ENCODE measurements at regions not wholly inside any gene's neighbourhood (a gene's known extent, or its start where the extent isn't known, plus 50 kb on each side); places are given as distances from the start of the nearest gene placed in this dataset.
A peak's percentile ranks its signal among the peaks of the same experiment; 100 is the strongest.
"Not testable (repeated sequence)": the region's sequence is repeated elsewhere in the genome, so short reads cannot be mapped to it uniquely, and the experiment has no call there.

DNA sequence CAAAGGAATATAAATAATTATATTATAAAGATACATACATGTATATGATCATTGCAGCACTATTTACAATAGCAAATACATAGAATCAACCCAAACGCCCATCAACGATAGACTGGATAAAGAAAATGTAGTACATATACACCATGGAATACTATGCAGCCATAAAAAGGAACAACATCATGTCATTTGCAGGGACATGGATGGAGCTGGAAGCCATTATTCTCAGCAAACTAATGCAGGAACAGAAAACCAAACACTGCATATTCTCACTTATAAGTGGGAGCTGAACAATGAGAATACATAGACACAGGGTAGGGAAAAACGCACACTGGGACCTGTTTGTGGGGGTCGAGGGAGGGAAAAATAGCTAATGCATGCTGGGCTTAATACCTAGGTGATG lies 120.9 kb upstream of the ZCCHC13 start:
- not testable (repeated sequence) for ATAC-seq; DNase-seq (ENCODE audit: low spot score)

DNA sequence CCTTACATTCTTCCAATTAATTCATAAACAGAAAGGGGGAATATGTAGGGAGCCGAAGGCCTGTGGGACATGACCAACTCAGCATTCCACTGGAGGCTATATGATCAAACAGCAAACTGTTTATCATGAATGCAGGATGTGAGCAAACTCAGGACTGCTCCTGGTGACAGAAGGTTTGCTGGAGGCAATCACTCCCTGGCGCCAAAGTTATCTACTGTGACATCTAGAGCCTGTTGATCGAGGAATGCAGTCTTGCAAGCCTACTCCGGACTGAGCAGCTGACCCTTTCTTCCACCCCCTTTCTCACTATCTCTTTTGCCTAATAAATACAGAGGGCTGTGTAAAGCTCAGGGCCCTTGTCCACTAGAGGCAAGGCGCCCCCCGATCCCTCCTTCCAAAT lies 122.0 kb upstream of the ZCCHC13 start:
- intact Hi-C loops (cut with DNase I); DNase-seq (ENCODE audit: low spot score); ATAC-seq: not testable (repeated sequence)

More for the DNA sequence above, 120.9 kb upstream of the ZCCHC13 start:
- intact Hi-C loops (cut with DNase I), result not testable (repeated sequence)

DNA sequence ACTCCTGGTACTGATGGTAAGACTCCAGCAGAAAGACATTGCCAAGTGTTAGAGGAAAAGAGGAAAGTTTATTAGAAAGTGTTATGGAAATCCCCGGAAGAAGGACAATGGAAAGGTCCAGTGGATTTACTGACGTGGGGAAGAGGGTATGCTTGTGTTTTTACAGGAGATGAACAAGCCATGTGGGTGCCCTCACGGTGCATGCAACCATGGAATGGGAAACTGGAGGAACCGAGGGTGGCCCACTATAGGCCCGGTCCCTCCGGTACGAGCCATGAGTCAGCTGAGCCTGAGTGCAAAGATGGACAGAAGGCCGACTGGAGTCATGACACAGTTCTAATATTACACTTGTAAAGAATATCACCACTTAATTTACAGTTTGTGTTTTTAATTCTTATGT lies 123.3 kb upstream of the ZCCHC13 start:
- no peak for DNase-seq (ENCODE audit: low spot score)
- ATAC-seq, result no peak
- intact Hi-C loops (cut with DNase I), result no loop called here

DNA sequence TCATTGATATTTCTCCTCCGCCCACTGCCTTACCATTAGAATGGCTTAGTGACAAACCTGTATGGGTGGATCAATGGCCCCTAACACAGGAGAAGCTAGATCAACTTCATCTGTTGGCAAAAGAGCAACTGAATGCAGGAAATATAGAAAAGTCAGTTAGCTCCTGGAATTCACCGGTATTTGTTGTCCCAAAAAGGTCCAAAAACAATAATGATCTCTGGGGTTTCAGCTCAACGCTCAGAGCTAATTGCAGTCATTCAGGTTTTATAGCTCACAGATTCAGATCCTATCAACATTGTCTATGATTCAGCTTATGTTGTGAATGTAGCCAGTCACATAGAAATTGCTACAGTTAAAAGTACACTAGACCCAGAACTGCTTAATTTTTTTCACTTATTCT lies 124.0 kb upstream of the ZCCHC13 start:
- intact Hi-C loops (cut with DNase I), result no loop called here
- no peak for DNase-seq (ENCODE audit: low spot score)
- ATAC-seq, result no peak

DNA sequence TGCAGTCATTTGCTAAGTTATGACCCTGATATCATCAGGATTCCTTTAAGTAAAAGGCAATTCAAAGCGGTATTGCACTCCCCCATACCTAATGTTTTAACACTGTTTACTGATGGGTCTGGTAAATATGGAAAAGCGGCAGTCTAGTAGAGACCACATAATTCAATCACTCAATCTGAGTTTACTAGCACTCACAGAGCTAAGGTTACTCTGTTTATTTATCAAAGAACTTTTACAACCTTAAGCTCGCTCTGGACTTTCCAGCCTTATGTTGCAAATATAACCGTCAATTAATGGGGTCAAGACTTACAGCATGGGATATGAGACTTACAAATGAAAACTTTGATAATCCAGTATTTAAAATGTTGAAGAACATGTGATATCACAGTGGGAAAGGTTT lies 124.5 kb upstream of the ZCCHC13 start:
- DNase-seq (ENCODE audit: low spot score), result no peak
- intact Hi-C loops (cut with DNase I), result no loop called here
- no peak for ATAC-seq

DNA sequence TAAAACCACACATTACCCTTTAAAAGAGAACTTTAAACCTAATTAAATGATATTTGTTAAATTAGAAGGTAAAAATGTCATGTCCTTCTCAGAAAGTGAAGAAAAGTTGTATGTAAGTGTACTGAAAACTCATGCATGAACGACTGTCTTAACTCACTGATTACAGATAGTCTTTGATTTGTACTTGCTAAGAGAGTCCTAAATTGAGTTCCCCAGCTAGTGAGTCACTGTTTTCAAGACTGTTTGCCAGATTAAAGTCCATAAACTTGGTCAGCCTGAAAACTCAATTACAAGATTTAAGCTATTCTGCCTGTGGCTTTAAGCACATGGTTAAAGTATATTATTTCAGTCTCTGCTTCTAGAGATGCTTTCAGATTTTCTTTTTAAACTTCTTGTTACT lies 124.9 kb upstream of the ZCCHC13 start:
- ATAC-seq (no peak), DNase-seq (ENCODE audit: low spot score) (no peak)
- intact Hi-C loops (cut with DNase I), result no loop called here

DNA sequence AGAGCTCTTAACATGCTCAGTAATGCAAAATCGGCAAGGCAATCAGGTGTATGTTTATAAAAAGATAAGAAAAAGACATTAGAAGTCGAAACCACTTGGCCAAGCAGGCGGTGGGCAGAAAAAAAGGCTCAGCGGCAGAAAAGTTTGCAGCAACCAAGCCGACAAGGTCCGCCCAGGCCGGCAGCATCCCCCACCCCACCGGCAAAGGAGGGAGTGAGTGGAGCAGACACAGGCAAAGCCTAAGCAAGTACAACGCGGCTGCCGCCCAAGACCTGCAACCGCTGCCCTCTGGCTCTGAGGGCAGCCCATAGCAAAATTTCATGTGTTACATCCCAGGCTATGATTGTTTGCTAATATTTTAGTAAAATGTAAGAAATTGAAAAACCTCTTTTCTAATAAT lies 125.4 kb upstream of the ZCCHC13 start:
- DNase-seq (ENCODE audit: low spot score) (no peak), ATAC-seq (no peak)
- intact Hi-C loops (cut with DNase I), result no loop called here

DNA sequence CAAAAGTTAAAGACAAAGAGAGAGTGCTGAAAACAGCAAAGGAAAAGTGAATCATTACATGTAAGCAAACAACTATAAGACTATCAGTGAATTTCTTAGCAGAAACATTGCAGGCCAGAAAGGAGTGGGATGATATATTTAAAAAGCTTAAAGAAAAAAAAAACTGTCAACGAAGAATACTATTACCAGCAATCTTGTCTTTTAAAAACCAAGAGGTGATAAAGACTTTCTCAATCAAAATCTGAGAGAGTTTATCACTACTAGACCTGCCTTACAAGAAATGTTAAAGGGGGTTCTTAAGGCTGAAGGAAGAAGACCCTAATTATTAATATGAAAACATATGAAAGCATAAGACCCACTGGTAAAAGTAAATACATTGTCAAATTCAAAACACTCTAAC lies 132.5 kb upstream of the ZCCHC13 start:
- DNase-seq (ENCODE audit: low spot score) (no peak), ATAC-seq (no peak)
- intact Hi-C loops (cut with DNase I), result no loop called here

DNA sequence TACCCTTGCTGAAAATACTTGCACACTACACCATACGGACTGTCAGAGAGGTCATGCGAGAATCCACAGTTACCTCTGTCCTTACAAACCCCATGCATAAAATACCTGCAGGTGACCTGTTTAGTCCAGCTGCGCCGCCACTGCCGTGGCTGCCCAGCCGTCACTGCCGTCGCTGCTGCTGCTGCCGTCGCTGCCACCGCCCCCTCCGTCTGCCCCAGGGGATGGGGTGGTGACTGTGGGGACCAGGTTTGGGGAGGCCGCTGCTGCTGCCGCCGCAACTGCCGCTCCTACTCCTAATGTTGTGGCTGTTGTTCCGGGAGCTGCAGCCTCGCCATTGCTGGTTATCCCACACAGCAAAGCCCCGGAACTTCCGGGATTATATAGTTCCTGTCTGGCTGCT lies 141.8 kb upstream of the ZCCHC13 start:
- intact Hi-C loops (cut with DNase I), result no loop called here
- ATAC-seq (no peak), DNase-seq (ENCODE audit: low spot score) (no peak)

DNA sequence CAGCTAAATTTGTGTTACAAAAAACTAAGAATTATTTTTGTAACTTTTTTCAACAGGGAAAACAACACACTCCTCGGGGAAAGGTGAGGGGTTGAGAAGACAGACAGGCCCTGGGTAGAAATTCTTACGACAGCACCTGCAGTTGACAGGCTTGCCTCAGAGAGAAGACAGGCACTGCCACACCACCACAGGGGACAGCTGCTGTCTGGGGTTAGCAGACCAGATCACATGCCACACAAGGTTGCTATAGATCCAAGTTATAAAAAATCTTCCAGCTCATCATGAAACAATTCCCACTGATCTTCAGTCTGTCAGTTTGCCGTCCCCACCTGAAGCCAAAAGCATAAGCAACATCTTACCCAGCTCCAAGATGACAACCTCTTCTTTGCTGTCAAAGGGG lies 143.2 kb upstream of the ZCCHC13 start:
- ATAC-seq, result no peak
- DNase-seq (ENCODE audit: low spot score), result no peak
- intact Hi-C loops (cut with DNase I), result no loop called here

DNA sequence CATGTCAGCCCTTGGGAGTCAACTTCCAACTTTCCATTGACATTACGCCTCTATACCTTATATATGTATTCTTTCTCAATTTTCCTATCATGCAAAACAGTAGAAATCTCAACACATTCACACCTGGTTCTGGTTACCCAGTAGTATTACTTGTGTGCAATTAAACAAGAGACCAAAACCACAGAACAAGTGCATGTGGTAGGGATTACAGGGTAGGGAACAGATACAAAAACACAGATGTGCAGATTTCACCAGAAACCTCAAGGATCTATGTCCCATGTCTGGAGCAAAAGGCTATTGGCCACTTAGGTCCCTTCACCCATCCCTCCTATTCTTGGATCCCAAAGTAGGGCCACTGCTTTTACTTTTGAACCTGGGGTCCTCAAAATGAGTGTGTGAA lies 143.6 kb upstream of the ZCCHC13 start:
- no peak for ATAC-seq
- DNase-seq (ENCODE audit: low spot score), result no peak
- intact Hi-C loops (cut with DNase I), result no loop called here

DNA sequence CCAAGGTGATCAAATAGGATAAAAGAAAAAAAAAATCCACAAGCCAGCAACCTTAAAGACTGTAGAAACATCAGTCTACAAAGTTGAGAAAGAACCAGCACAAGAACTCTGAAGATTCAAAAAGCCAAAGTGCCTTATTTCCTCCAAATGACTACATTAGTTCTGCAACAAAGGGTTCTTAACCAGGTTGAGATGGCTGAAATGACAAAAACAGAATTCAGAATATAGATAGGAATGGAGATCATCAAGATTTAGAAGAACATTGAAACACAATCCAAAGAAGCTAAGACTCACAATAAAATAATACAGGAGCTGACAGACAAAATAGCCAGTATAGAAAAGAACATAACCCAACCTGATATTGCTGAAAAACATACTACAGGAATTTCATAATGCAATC lies 156.5 kb upstream of the ZCCHC13 start:
- no peak for DNase-seq (ENCODE audit: low spot score)
- intact Hi-C loops (cut with DNase I), result no loop called here
- ATAC-seq, result no peak

DNA sequence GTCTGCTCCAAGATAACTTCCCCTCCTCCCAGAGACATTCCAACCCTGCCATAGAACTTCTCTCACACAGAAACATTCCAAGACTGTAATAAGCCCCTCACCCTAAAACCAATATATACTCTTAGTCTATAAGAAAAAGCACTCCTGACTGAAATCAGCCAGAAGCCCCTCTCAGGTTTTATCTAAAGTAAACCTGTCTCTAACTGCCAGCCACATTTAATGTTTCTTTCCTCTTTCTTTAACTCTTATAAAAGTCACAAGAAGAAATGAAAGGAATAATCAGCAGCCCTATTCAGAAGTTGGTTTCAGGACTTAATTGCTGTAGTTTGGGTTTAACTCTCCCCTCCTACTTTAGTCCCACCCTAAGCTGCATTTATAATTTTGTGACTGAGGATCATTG lies 165.0 kb upstream of the ZCCHC13 start:
- ATAC-seq (no peak), DNase-seq (ENCODE audit: low spot score) (no peak)
- intact Hi-C loops (cut with DNase I), result no loop called here

DNA sequence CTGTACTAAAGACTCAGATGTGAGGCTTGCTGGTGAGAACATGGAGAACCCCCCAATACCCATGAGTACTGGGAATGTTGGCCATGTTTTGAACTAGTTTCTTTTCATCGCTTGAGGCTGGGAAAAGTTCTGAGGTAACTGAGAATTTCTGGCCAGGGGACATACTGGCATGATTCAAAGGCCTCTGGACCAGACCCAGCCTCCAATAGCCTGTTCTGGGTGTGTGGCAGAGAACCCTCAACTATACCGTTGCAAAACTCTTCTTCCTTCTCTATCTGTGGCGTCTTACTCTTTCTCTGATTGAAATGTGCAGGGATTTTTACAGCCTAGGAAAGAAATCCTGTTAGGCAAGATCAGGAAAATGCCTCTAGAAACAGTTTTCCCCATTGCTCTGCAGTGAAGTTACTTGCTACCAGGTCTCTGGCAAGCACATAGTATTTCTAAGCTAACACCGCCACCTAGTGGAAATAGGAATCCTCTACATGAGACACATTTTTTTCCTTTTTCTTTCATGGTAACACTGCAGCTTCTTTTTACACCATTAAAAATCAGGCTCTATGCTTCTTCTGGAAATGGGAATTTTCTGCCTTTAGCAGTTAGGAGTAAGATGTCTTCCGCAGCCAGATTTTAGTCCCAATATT lies 170.7 kb upstream of the ZCCHC13 start:
- intact Hi-C loops (cut with DNase I), result no loop called here
- ATAC-seq, result peak; percentile 93
- no peak for DNase-seq (ENCODE audit: low spot score)

DNA sequence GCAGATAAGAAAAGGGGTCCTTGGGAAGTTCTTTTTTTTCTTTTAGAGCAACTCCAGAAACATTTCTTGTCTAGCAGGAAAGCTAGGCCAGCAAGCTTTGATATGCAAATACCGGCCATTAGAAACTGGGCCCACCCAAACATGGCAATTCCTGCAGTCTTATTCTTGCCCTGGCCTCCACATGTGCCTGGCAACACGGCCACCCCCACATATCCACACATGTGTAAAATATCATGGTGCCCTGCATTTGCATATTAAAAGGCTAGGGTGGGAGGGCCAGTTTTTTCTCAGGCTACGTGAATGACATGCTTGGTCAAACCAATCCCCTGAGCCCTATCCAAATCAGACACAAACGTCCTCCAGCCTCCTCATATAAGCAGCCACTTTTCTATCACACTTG lies 171.7 kb upstream of the ZCCHC13 start:
- DNase-seq (ENCODE audit: low spot score) (no peak), ATAC-seq (no peak)
- intact Hi-C loops (cut with DNase I), result no loop called here

DNA sequence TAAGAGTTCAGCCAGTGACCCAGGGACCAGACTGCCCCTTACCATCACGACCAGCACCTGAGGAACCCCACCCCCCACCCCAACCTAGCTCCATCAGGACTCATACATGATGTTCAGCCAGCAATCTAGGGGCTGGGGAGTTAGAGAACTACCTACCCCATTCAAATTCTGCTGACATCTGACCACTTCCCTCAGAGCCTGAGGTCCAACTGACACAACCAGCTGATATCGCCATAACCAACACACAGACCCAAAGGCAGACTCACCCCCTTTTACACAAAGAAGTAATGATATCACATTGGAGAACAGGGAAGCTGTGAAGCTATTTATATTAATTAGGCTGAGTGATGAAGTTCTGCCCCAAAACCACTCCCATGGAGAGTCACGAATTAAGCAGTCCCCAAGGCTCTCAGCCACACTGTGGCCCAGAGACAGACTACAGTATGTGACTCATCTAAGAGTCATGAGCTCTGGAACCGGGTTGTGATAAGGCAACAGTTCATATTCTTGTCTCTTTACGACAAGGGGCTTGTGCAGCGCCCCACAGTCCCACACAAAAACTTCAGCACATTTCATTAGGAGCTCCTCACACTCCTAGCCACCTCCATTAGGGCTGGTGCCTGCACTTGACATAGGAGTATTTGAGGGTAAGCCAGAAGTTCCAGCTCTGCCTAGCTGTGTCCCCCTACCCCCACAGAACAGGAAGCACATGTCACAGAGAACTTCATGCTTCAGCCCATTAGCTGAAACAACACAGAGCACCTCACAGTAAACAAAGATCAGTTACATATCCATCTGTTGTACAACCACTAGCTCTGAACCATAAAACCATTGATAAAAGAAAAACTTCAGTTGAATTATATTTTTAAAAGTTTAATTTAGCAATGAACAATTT lies 184.7 kb upstream of the ZCCHC13 start:
- no peak for DNase-seq (ENCODE audit: low spot score)
- no peak for ATAC-seq
- intact Hi-C loops (cut with DNase I), result no loop called here

DNA sequence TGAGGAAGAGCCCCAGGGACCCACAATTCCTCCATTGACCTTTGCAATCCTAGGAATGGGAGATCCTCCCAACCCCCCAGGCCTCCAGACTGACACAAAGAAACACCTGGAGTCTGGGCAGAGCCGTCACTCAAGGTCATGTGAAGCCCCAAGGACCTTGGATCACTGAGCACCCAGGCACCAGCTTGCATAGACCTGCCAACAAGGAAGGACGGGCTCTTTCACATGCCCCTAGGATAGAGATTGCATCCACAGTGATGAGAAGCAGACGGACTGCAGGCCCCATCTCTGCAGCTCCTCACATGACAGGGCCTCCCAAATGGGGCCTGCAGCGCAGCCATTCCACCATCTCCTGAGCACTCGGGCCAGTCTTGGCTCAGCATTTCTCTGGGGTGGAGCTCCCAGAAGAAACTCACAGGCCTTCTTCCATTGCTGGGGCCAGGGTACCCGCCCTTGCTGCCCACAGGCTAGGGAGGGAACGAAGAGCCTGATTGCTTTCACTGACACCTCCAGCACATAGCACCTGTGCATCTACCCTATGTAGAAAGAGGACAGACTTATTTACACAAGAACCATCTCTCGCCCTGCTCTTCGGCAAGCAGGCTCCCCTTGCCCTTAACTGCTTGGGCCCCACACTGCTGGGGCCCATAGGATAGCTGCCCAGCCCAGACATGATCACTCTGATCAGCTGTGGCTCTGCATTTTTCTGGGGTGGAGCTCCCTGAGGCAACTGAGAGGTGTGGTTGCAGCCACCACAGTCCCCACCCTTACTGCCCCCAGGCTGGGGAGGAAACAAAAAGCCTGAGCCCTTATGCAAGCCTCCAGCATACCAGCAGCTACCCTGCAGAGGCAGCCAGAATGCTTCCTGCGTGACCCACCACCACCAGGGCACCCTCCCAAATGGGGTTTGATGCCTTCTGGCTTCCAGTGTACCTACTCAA lies 185.7 kb upstream of the ZCCHC13 start:
- no peak for ATAC-seq
- no peak for DNase-seq (ENCODE audit: low spot score)
- intact Hi-C loops (cut with DNase I), result no loop called here

DNA sequence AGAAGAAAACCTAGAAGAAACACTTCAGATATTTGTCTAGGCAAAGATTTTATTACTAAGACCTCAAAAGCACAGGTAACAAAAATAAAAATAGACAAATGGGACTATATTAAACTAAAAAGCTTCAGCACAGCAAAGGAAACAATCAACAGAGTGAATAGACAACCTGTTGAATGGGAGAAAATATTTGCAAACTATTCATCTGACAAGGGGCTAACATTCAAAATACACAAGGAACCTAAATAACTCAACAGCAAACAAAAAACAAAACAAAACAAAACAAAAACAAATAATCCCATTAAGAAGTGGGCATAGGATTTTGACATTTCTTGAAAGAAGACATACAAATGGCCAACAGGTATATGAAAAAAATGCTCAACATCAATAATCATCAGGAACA lies 192.7 kb upstream of the ZCCHC13 start:
- ATAC-seq (no peak), DNase-seq (ENCODE audit: low spot score) (no peak)
- intact Hi-C loops (cut with DNase I), result no loop called here

DNA sequence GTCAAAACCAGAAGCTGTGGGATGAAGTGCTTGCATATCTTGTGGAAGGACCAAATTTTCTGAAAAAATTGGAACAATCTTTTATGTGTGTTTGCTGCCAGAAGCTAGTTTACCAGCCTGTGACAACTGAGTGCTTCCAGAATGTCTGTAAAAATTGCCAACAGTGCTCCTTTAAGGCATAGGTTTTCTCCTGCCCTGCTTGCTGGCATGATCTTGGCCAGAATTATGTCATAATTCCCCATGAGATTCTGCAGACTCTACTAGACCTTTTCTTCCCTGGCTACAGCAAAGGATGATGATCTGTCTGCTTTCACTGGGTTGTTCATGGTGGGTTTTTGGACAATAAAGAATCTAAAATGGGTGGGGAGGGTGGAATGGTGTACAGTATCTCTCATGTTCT lies 196.3 kb upstream of the ZCCHC13 start:
- intact Hi-C loops (cut with DNase I), result no loop called here
- no peak for DNase-seq (ENCODE audit: low spot score)

More for the DNA sequence above, 196.3 kb upstream of the ZCCHC13 start:
- ATAC-seq, result no peak

Data from sciatic nerve (tissue), 2 donors.